Brain microvascular endothelial cell (primary cell): ENCODE measurements at regions not wholly inside any gene's neighbourhood (a gene's known extent, or its start where the extent isn't known, plus 50 kb on each side); places are given as distances from the start of the nearest gene placed in this dataset.

Source experiments
- DNase-seq: peaks from one replicate; pipeline ENCODE4 v3.0.0-alpha.2; 2020
- H3K27ac ChIP-seq: fragments of 250-450 bp; sonication (Bioruptor Pico); 2 replicates; pipeline ENCODE4 v1.5.1; 2020; ENCODE audit warnings: mild to moderate bottlenecking, moderate library complexity
- H3K27me3 ChIP-seq: fragments of 250-450 bp; sonication (Bioruptor Pico); replicated peaks from 2 replicates; pipeline ENCODE4 v1.5.1; 2020; ENCODE audit warnings: mild to moderate bottlenecking
- H3K36me3 ChIP-seq: fragments of 250-450 bp; sonication (Bioruptor Pico); replicated peaks from 2 replicates; pipeline ENCODE4 v1.5.1; 2020; ENCODE audit warnings: mild to moderate bottlenecking
- H3K4me3 ChIP-seq: 2 replicates; pipeline ENCODE4 v1.5.1; 2011; ENCODE audit warnings: low read depth, mild to moderate bottlenecking, control low read depth, low read length, moderate library complexity
- CTCF ChIP-seq: IDR thresholded peaks from 2 replicates; pipeline ENCODE4 v1.5.1; 2011; ENCODE audit warnings: low read depth, mild to moderate bottlenecking, moderate library complexity, low read length, control low read depth, inconsistent platforms; ENCODE audit errors: missing control alignments
- in situ Hi-C: cut with HindIII; loops from 2 replicates; pipeline ENCODE4 v1.10.0; 2017; ENCODE audit warnings: low sequenced_read_pairs, low pct_ligation_motif_present

DNA sequence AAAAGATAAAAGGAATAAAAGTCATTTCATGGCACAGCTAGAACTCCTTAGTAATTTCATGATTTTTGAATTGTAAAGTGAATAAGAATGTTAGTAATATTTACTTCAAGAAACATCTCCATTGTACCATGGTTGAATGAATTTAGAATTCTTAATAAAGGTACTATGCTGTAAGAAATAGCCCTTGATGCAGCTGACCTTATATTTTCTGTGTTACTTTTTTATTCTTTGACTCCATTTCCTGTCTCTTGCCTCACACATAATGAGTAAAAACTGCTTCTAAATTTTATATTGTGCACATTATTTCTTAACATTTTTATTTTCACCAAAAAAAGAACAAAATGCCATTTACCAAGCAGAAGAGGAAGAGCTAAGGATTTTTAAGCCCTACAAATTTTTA is 81.9 kb upstream of the PDHA2 start:
- H3K4me3 ChIP-seq = no peak overlapping the region
- in situ Hi-C loops = no loop called here
- no peak for TF ChIP-seq CTCF
- no peaks in the 10 kb centered on the region for H3K36me3 ChIP-seq
- no peak overlapping the region for H3K27ac ChIP-seq
- H3K27me3 ChIP-seq = no peaks in the 10 kb centered on the region
- DNase-seq = no peak

DNA sequence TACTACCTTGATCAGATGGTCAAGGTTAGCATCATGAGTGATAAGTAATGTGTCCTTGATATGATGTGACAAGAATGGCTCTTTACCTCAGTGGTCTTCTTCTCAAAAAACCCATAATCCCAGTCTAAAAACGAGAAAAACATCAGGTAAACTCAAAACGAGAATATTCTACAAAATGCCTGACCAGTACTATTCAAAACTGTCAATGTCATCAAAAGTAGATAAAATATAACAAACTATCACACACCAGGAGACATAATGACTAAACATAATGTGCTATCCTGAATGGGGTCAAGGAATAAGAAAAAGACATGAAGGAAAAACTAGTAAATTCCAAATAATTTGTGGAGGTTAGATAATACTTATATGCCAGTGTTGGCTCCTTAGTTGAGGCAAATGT is 85.2 kb upstream of the PDHA2 start:
- DNase-seq = no peak
- in situ Hi-C loops = no loop called here
- Histone ChIP-seq H3K4me3 (no peak overlapping the region), H3K36me3 (no peaks in the 10 kb centered on the region), H3K27ac (no peak overlapping the region), H3K27me3 (no peaks in the 10 kb centered on the region)
- TF ChIP-seq CTCF = no peak

- in situ Hi-C loops = no loop called here
- Histone ChIP-seq H3K36me3 (no peaks in the 10 kb centered on the region), H3K27ac (no peak overlapping the region), H3K27me3 (no peaks in the 10 kb centered on the region), H3K4me3 (no peak overlapping the region)
- no peak for DNase-seq
- no peak for TF ChIP-seq CTCF
Observed at GRCh38 chr4:95749204-95749603, 90.7 kb upstream of the PDHA2 start.

DNA sequence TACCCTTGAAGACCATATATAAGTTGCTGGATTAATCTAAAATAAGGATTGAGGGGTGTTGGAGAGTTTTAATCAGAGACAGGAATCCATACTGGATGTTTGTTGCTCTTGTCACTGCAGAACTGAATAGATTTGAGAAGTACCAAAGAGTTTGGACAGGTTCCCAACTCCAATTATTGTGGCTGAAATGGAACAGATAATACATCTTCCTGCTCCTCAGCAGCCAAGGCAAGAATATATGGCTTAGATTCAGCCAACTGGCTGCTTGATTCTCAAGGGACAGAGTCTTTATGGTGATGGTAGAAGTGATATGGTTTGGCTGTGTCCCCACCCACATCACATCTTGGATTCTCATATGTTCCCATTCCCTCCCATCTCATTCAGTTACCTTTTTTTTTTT is 97.0 kb upstream of the PDHA2 start:
- DNase-seq = no peak
- no peak overlapping the region for H3K4me3 ChIP-seq
- H3K36me3 ChIP-seq = no peaks in the 10 kb centered on the region
- in situ Hi-C loops = no loop called here
- no peak overlapping the region for H3K27ac ChIP-seq
- TF ChIP-seq CTCF = no peak
- no peaks in the 10 kb centered on the region for H3K27me3 ChIP-seq

- Histone ChIP-seq H3K36me3 (no peaks in the 10 kb centered on the region), H3K4me3 (no peak overlapping the region), H3K27ac (no peak overlapping the region), H3K27me3 (no peaks in the 10 kb centered on the region)
- no peak for DNase-seq
- in situ Hi-C loops = no loop called here
- no peak for TF ChIP-seq CTCF
Observed at GRCh38 chr4:95742179-95742578, 97.7 kb upstream of the PDHA2 start.

- no peak for TF ChIP-seq CTCF
- in situ Hi-C loops = no loop called here
- peak; percentile 14 for DNase-seq
- Histone ChIP-seq H3K27me3 (no peaks in the 10 kb centered on the region), H3K27ac (no peak overlapping the region), H3K4me3 (no peak overlapping the region), H3K36me3 (no peaks in the 10 kb centered on the region)
Observed at GRCh38 chr4:95732061-95732460, 107.8 kb upstream of the PDHA2 start.
